Stomach (tissue), 4 donors: ENCODE measurements at regions not wholly inside any gene's neighbourhood (a gene's known extent, or its start where the extent isn't known, plus 50 kb on each side); places are given as distances from the start of the nearest gene placed in this dataset.

Experiments
- EP300 ChIP-seq: sonication (generic); formaldehyde crosslinking; IDR thresholded peaks from one replicate; pipeline ENCODE4 v1.6.1; 2017; ENCODE audit warnings: antibody characterized with exemption
- POLR2A ChIP-seq, 4 donors: fragments of 450-650 bp; IDR thresholded peaks; one replicate each; pipeline ENCODE4 v1.6.1; 2016; ENCODE audit warnings: antibody characterized with exemption in 4 of 4, control low read depth in 2 of 4, mild to moderate bottlenecking in 1 of 4, moderate library complexity in 1 of 4
- TF ChIP-seq, protein P1 (sequence below), 7 experiments: fragments of 450-650 bp in 4 of 7; fragments of 200-600 bp in 3 of 7; sonication (generic) in 3 of 7; IDR thresholded peaks; one replicate each; pipeline ENCODE4 v1.5.1; 2016 to 2019; ENCODE audit warnings: antibody characterized with exemption in 7 of 7, control low read depth in 2 of 7, mild to moderate bottlenecking in 1 of 7

DNA sequence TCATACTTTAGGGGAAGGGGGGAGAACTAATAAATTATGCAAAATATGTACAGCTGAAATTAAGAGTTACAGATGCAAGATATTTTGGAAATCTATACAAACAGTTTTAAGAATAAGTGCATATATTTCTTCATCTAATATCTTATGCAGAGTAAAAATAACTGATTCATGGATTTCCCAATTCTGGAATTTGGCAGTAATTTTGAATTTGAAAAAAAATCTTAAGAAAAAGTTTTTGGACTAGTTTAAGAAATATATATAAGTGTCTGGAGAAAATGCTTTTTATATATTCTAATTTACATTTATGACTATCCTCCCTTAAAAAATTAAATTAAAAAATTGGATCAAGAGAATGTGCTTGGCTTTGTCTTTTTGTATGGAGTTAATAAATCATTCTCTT, 474.3 kb downstream of the BRINP3 start:
- TF ChIP-seq, protein P1, sequence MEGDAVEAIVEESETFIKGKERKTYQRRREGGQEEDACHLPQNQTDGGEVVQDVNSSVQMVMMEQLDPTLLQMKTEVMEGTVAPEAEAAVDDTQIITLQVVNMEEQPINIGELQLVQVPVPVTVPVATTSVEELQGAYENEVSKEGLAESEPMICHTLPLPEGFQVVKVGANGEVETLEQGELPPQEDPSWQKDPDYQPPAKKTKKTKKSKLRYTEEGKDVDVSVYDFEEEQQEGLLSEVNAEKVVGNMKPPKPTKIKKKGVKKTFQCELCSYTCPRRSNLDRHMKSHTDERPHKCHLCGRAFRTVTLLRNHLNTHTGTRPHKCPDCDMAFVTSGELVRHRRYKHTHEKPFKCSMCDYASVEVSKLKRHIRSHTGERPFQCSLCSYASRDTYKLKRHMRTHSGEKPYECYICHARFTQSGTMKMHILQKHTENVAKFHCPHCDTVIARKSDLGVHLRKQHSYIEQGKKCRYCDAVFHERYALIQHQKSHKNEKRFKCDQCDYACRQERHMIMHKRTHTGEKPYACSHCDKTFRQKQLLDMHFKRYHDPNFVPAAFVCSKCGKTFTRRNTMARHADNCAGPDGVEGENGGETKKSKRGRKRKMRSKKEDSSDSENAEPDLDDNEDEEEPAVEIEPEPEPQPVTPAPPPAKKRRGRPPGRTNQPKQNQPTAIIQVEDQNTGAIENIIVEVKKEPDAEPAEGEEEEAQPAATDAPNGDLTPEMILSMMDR (IDR thresholded peaks at IDR 0.05) = no peak
- TF ChIP-seq POLR2A (IDR thresholded peaks at IDR 0.05) = no peak
- TF ChIP-seq EP300 = no peak
